ENCODE measurements at regions not wholly inside any gene's neighbourhood (a gene's known extent, or its start where the extent isn't known, plus 50 kb on each side); places are given as distances from the start of the nearest gene placed in this dataset.

DNA sequence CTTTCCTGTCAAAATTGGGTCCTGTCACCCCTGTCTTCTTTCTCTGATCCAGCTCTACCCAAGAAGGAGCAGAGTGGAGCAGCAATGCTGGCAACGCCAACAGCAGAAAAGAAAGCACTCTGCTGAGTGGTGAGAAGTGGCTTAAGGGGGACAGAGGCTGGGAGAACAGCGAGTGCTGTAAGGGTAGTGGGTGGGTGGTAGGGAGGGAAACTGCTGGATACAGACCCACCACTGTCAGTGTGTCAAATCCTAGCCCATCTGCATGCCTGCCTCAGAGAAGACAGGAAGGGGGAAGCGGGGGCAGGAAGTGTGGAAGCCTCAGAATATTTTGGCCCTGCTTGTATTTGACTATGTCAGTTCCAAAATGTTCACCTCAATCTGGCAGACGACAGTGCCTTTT, 170.4 kb upstream of the MAST4 start:
- H3K4me1 ChIP-seq (ENCODE audit: control insufficient read depth in 1 of 2, extremely low read depth in 1 of 2, insufficient read depth in 2 of 2, low read length in 2 of 2), result no peaks in the 10 kb centered on the region
- H3K4me3 ChIP-seq (ENCODE audit: control insufficient read depth in 1 of 2, extremely low read depth in 1 of 2, low read length in 1 of 2), result no peak overlapping the region
- 75% methylated on average over 3 of the region's 4 CpGs for WGBS (ENCODE audit: insufficient coverage)
- no peaks in the 10 kb centered on the region for H3K9me3 ChIP-seq
- Mint-ChIP-seq H3K27ac (no peak overlapping the region), H3K4me1 (no peaks in the 10 kb centered on the region), H3K27me3 (peaks cover 9% of the 10 kb centered on the region in 2 donors), H3K36me3 (no peaks in the 10 kb centered on the region), H3K4me3 (no peak overlapping the region), H3K9me3 (peaks cover 5 to 12% (median 6%) of the 10 kb centered on the region in 3 donors)
- H3K27ac ChIP-seq (ENCODE audit: low read length), result no peak overlapping the region
- H3K36me3 ChIP-seq (ENCODE audit: control insufficient read depth in 2 of 2, extremely low read depth in 1 of 2, insufficient read depth in 1 of 2, low read length in 1 of 2), result no peaks in the 10 kb centered on the region
- ATAC-seq (replicated peaks in 1 of 4), result no peak
- H3K27me3 ChIP-seq (replicated peaks in 1 of 2; ENCODE audit: control insufficient read depth in 2 of 2, extremely low read depth in 1 of 2, insufficient read depth in 2 of 2, low read length in 1 of 2), result no peaks in the 10 kb centered on the region
- ChIA-PET POLR2A (no interaction called here), CTCF (no interaction called here)
- no peak for DNase-seq

DNA sequence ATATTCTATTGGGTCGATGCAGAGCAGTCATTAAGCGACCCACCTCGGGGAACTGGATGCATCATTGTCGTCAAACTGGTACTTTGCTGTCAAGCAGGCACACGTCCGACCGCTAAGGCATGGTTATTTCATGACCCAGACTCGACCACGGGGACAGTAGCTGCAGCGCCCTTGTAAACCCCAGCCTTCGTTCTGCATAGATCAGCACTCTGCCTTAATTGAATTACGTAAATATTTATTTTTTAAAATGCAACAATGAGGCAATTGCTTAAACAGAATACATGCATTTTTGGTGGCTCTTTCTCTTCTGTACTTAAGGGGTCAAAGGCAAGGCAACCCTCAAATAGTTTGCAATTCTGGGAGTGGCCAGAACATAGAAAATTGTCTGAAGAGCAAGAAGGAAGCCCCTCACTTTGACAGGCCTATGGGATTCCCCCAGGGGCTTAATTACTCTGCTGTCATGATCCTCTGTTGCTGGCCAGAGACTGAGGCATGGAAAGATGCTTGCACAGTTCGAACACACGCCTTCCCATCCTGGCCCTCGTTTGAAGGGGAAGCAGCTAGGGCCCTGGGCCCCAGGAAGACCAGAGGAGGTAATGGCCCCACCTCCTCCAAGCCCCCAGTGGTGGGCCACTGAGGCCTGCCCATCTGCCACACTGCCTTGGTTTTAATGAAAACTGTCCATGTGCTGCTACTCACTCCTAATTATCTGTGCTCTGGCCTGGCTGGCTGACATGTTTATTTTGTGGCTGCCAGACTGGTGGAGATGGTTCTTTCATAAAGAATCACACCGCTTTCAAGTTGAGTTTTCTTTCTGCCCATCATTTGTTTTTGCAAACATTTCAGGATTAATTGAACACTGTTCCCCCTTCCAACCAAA, 169.7 kb upstream of the MAST4 start:
- Histone ChIP-seq H3K36me3 (ENCODE audit: control insufficient read depth in 2 of 2, extremely low read depth in 1 of 2, insufficient read depth in 1 of 2, low read length in 1 of 2) (no peaks in the 10 kb centered on the region), H3K9me3 (no peaks in the 10 kb centered on the region), H3K27ac (ENCODE audit: low read length) (no peak overlapping the region), H3K4me3 (ENCODE audit: control insufficient read depth in 1 of 2, extremely low read depth in 1 of 2, low read length in 1 of 2) (no peak overlapping the region), H3K27me3 (replicated peaks in 1 of 2; ENCODE audit: control insufficient read depth in 2 of 2, extremely low read depth in 1 of 2, insufficient read depth in 2 of 2, low read length in 1 of 2) (no peaks in the 10 kb centered on the region), H3K4me1 (ENCODE audit: control insufficient read depth in 1 of 2, extremely low read depth in 1 of 2, insufficient read depth in 2 of 2, low read length in 2 of 2) (no peaks in the 10 kb centered on the region)
- Mint-ChIP-seq H3K4me3 (no peak overlapping the region), H3K4me1 (no peaks in the 10 kb centered on the region), H3K9me3 (peaks cover 5 to 10% (median 6%) of the 10 kb centered on the region in 3 donors), H3K27ac (no peak overlapping the region), H3K27me3 (peaks cover 4 to 6% of the 10 kb centered on the region in 2 donors), H3K36me3 (no peaks in the 10 kb centered on the region)
- 86% methylated on average over 13 of the region's 16 CpGs for WGBS (ENCODE audit: insufficient coverage)
- ChIA-PET POLR2A (no interaction called here), CTCF (no interaction called here)
- ATAC-seq (replicated peaks in 1 of 4) (no peak), DNase-seq (no peak)

DNA sequence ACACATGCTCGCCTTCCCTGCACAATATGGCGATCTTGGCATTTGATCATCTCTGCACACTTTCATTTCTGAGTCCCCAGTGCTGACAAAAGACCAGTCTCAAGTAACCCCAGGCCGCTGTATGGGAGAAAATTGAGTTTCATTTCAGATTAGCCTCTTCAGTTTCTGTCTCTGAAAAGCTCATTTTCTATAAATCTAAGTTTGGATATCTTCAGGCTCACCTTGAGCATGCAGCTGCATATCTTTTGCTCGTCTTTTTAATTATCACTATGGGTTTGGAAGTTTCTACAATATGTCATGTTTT, 169.1 kb upstream of the MAST4 start:
- Histone ChIP-seq H3K9me3 (no peaks in the 10 kb centered on the region), H3K4me1 (ENCODE audit: control insufficient read depth in 1 of 2, extremely low read depth in 1 of 2, insufficient read depth in 2 of 2, low read length in 2 of 2) (no peaks in the 10 kb centered on the region), H3K36me3 (ENCODE audit: control insufficient read depth in 2 of 2, extremely low read depth in 1 of 2, insufficient read depth in 1 of 2, low read length in 1 of 2) (no peaks in the 10 kb centered on the region), H3K27ac (ENCODE audit: low read length) (no peak overlapping the region), H3K27me3 (replicated peaks in 1 of 2; ENCODE audit: control insufficient read depth in 2 of 2, extremely low read depth in 1 of 2, insufficient read depth in 2 of 2, low read length in 1 of 2) (no peaks in the 10 kb centered on the region), H3K4me3 (ENCODE audit: control insufficient read depth in 1 of 2, extremely low read depth in 1 of 2, low read length in 1 of 2) (no peak overlapping the region)
- Mint-ChIP-seq H3K36me3 (no peaks in the 10 kb centered on the region), H3K27ac (no peak overlapping the region), H3K9me3 (peaks cover 6 to 10% (median 6%) of the 10 kb centered on the region in 3 donors), H3K4me3 (no peak overlapping the region), H3K4me1 (no peaks in the 10 kb centered on the region), H3K27me3 (peaks cover 4 to 6% of the 10 kb centered on the region in 2 donors)
- ATAC-seq (replicated peaks in 1 of 4) (no peak), DNase-seq (no peak)
- CTCF ChIA-PET, result no interaction called here
- WGBS (ENCODE audit: insufficient coverage), result no CpG with 5 or more reads among the region's 4 CpGs
- POLR2A ChIA-PET, result no interaction called here

DNA sequence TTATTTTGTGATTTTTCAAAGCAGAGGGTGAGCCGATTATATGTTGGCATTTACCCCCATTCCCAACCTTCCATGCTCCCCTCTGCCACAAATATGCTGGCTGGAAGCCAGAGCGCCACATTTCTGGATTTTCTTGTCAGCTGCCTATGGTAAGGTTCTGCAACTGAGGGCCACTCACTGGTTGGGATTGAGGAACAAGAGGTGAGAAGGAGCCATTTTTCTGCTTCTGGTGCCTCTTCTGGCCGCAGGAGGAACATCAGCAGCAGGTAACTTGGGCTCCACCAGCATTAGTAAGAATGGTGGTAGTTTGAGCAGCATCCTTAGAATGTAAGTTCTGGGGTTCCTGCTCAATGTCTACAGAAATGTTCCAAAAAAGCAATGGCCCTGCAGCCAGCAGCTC, 159.5 kb upstream of the MAST4 start:
- Mint-ChIP-seq H3K4me3 (no peak overlapping the region), H3K36me3 (no peaks in the 10 kb centered on the region), H3K9me3 (peaks cover 0 to 3% (median 3%) of the 10 kb centered on the region in 3 donors), H3K4me1 (no peaks in the 10 kb centered on the region), H3K27ac (no peak overlapping the region), H3K27me3 (peaks cover 0 to 2% of the 10 kb centered on the region in 2 donors)
- ATAC-seq (replicated peaks in 1 of 4) (no peak), DNase-seq (no peak)
- no peaks in the 10 kb centered on the region for H3K4me1 ChIP-seq (ENCODE audit: control insufficient read depth in 1 of 2, extremely low read depth in 1 of 2, insufficient read depth in 2 of 2, low read length in 2 of 2)
- no peak overlapping the region for H3K4me3 ChIP-seq (ENCODE audit: control insufficient read depth in 1 of 2, extremely low read depth in 1 of 2, low read length in 1 of 2)
- H3K27me3 ChIP-seq (replicated peaks in 1 of 2; ENCODE audit: control insufficient read depth in 2 of 2, extremely low read depth in 1 of 2, insufficient read depth in 2 of 2, low read length in 1 of 2), result no peaks in the 10 kb centered on the region
- H3K9me3 ChIP-seq, result no peaks in the 10 kb centered on the region
- CTCF ChIA-PET, result no interaction called here
- H3K36me3 ChIP-seq (ENCODE audit: control insufficient read depth in 2 of 2, extremely low read depth in 1 of 2, insufficient read depth in 1 of 2, low read length in 1 of 2), result no peaks in the 10 kb centered on the region
- H3K27ac ChIP-seq (ENCODE audit: low read length), result no peak overlapping the region
- POLR2A ChIA-PET, result no interaction called here
- WGBS (ENCODE audit: insufficient coverage), result 86% methylated on average over 1 of the region's 3 CpGs

- no peak for ATAC-seq (replicated peaks in 1 of 4)
- Mint-ChIP-seq H3K4me1 (no peaks in the 10 kb centered on the region), H3K36me3 (no peaks in the 10 kb centered on the region), H3K27me3 (peaks cover 0 to 2% of the 10 kb centered on the region in 2 donors), H3K9me3 (peaks cover 0 to 3% (median 0%) of the 10 kb centered on the region in 3 donors), H3K4me3 (no peak overlapping the region), H3K27ac (no peak overlapping the region)
- Histone ChIP-seq H3K9me3 (no peaks in the 10 kb centered on the region), H3K27ac (ENCODE audit: low read length) (no peak overlapping the region), H3K4me3 (ENCODE audit: control insufficient read depth in 1 of 2, extremely low read depth in 1 of 2, low read length in 1 of 2) (no peak overlapping the region), H3K4me1 (ENCODE audit: control insufficient read depth in 1 of 2, extremely low read depth in 1 of 2, insufficient read depth in 2 of 2, low read length in 2 of 2) (no peaks in the 10 kb centered on the region), H3K27me3 (replicated peaks in 1 of 2; ENCODE audit: control insufficient read depth in 2 of 2, extremely low read depth in 1 of 2, insufficient read depth in 2 of 2, low read length in 1 of 2) (no peaks in the 10 kb centered on the region), H3K36me3 (ENCODE audit: control insufficient read depth in 2 of 2, extremely low read depth in 1 of 2, insufficient read depth in 1 of 2, low read length in 1 of 2) (no peaks in the 10 kb centered on the region)
- ChIA-PET POLR2A (no interaction called here), CTCF (no interaction called here)
- WGBS (ENCODE audit: insufficient coverage), result no CpG with 5 or more reads among the region's 4 CpGs
- DNase-seq, result no peak
Measured at GRCh38 chr5:66438087-66438486, 158.1 kb upstream of the MAST4 start.

DNA sequence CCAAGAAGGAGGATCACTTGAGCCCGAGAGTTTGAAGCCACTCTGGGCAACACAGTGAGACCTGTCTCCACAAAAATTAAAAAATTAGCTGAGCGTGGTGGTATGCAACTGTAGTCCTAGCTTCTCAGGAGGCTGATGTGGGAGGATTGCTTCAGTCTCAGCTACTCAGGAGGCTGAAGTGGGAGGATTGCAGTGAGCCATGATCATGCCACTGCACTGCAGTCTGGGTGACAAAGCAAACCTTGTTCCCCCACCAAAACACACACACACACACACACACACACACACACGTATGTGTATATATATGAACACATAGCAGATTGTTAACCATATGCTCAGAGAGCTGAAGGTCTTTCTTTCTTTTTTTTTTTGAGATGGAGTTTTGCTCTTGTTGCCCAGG, 157.5 kb upstream of the MAST4 start:
- Histone ChIP-seq H3K36me3 (ENCODE audit: control insufficient read depth in 2 of 2, extremely low read depth in 1 of 2, insufficient read depth in 1 of 2, low read length in 1 of 2) (no peaks in the 10 kb centered on the region), H3K27me3 (replicated peaks in 1 of 2; ENCODE audit: control insufficient read depth in 2 of 2, extremely low read depth in 1 of 2, insufficient read depth in 2 of 2, low read length in 1 of 2) (no peaks in the 10 kb centered on the region), H3K9me3 (no peaks in the 10 kb centered on the region), H3K4me1 (ENCODE audit: control insufficient read depth in 1 of 2, extremely low read depth in 1 of 2, insufficient read depth in 2 of 2, low read length in 2 of 2) (no peaks in the 10 kb centered on the region), H3K4me3 (ENCODE audit: control insufficient read depth in 1 of 2, extremely low read depth in 1 of 2, low read length in 1 of 2) (no peak overlapping the region), H3K27ac (ENCODE audit: low read length) (no peak overlapping the region)
- no peaks in the 10 kb centered on the region for H3K36me3 Mint-ChIP-seq
- ATAC-seq (replicated peaks in 1 of 4) (no peak), DNase-seq (no peak)
- H3K9me3 Mint-ChIP-seq, result peaks cover 0 to 3% (median 0%) of the 10 kb centered on the region in 3 donors
- H3K27me3 Mint-ChIP-seq, result peaks cover 0 to 2% of the 10 kb centered on the region in 2 donors
- 78% methylated on average over 2 of the region's 3 CpGs for WGBS (ENCODE audit: insufficient coverage)
- no peak overlapping the region for H3K4me3 Mint-ChIP-seq
- CTCF ChIA-PET, result no interaction called here
- H3K4me1 Mint-ChIP-seq, result no peaks in the 10 kb centered on the region
- no peak overlapping the region for H3K27ac Mint-ChIP-seq
- POLR2A ChIA-PET, result no interaction called here
